ENCODE measurements at regions not wholly inside any gene's neighbourhood (a gene's known extent, or its start where the extent isn't known, plus 50 kb on each side); places are given as distances from the start of the nearest gene placed in this dataset.
"Not testable (repeated sequence)": the region's sequence is repeated elsewhere in the genome, so short reads cannot be mapped to it uniquely, and the experiment has no call there.

- H3K4me1 Mint-ChIP-seq: no peaks in the 10 kb centered on the region
- ChIA-PET POLR2A (no interaction called here), CTCF (no interaction called here)
- H3K36me3 Mint-ChIP-seq (ENCODE audit: low read depth): no peaks in the 10 kb centered on the region
- no peak overlapping the region for H3K4me3 Mint-ChIP-seq
- no peaks in the 10 kb centered on the region for H3K9me3 Mint-ChIP-seq
- H3K27me3 Mint-ChIP-seq: no peaks in the 10 kb centered on the region
- no peak for DNase-seq
- H3K27ac Mint-ChIP-seq: no peak overlapping the region
These were observed 335.8 kb upstream of the SFRP2 start for GRCh38 chr4:154124539-154125255.

DNA sequence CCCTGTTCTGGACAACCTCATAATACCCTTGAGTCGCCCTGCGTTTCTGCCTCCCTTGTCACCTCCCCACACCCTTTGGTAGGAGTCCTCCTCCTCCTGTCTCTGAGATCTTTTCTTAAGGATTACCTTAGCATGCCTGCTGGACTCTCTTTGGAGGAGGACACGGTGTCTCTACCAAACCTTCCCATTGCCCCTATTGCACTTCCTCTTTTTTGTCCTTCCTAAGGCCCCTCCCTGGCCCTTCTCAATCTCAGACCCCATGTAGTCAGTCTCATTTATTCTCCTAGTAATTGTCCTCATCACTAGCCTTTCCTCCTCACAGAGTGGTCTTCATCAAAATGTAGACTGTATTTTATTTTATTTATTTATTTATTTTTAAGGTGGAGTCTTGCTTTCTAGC, 335.0 kb upstream of the SFRP2 start:
- H3K4me3 Mint-ChIP-seq: no peak overlapping the region
- H3K27me3 Mint-ChIP-seq: no peaks in the 10 kb centered on the region
- no peak overlapping the region for H3K27ac Mint-ChIP-seq
- ChIA-PET POLR2A (no interaction called here), CTCF (no interaction called here)
- H3K4me1 Mint-ChIP-seq: no peaks in the 10 kb centered on the region
- no peak for DNase-seq
- no peaks in the 10 kb centered on the region for H3K36me3 Mint-ChIP-seq (ENCODE audit: low read depth)
- H3K9me3 Mint-ChIP-seq: no peaks in the 10 kb centered on the region

DNA sequence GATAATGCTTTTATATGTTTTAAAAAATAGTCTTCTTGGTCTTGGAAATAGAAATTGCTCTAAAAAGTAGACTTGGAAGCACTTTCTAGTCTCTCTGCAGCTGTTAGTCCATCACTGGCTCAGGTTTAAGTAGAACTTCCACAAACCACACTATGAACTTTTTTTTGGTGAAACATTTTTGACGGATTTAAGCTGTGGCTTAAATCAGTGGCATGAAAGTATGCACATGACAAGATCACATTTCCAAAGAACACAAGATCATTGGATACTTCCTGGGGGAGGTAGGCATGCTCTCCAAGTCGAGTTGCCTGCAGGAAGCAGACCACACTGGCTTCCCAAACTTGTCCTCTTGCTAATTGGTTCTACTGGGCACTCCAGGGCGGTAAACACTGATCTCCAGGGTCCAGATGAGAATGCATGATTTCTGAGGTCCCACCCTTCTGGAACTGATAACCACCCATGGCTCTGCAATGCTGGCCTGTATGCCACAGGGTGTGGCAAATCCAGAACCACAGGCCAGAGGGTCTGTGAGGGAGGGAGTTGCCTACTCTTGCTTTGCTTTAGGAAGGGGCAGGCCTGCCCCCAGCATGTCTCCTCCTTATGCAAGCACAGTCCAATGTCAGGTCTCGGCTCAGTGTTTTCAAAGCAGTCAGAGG, 331.9 kb upstream of the SFRP2 start:
- POLR2A ChIA-PET: no interaction called here
- H3K4me1 Mint-ChIP-seq: no peaks in the 10 kb centered on the region

DNA sequence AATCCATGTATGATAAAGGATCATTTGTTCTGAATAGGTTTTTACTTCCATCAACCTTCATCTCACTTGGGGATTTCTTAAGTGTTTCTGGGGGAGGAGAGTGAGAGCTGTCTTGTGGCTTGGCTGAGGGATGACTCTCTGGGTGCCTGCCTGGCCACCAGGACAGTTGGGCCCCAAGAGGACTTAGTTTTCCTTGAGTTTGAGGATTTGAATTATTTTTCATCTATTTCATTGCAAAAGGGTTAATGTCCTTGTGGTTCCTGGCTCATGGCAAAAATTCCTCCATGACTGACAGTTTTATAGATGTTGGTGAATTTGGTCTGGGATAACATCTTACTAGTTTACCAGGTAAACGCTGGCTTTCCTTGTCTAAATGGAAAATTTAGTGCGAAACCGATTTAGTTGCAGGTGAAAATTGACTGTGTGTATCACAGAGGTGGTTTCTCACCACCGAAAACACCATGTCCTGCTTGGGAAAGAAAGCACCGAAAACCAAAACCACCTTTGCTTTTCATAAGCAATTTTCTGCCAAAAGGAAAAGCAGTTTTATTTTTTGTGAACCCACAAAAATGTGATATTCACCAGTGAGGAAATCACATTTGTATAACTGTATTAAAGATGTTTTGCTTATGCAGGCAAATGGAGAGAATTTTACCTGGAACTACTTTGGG, 331.3 kb upstream of the SFRP2 start:
- Mint-ChIP-seq H3K27me3 (no peaks in the 10 kb centered on the region), H3K36me3 (ENCODE audit: low read depth) (no peaks in the 10 kb centered on the region), H3K9me3 (no peaks in the 10 kb centered on the region), H3K27ac (no peak overlapping the region), H3K4me3 (no peak overlapping the region), H3K4me1 (no peaks in the 10 kb centered on the region)
- CTCF ChIA-PET: no interaction called here
- POLR2A ChIA-PET: no interaction called here
- no peak for DNase-seq

More for the DNA sequence above, 331.9 kb upstream of the SFRP2 start:
- Mint-ChIP-seq H3K27me3 (no peaks in the 10 kb centered on the region), H3K9me3 (no peaks in the 10 kb centered on the region), H3K27ac (no peak overlapping the region), H3K36me3 (ENCODE audit: low read depth) (no peaks in the 10 kb centered on the region), H3K4me3 (no peak overlapping the region)
- CTCF ChIA-PET: no interaction called here
- no peak for DNase-seq

DNA sequence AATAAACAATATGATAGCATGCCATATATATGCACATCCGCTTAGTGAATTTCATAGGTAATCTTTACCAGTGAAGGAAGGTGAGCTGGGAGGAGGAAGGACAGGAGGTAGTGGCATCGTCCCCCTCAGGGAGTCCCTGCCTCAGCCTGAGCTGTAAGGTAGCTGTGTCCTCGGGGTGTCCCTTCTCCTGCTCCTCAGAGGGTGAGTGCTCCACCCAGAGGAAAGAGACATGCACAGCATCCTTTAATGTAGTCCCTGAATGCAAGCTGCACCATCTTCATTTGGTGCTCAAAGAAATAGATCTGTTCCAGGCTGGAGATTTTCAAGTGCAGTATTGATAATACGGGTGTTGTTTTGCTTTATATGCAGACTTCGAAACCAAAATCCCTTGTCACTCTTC, 330.4 kb upstream of the SFRP2 start:
- CTCF ChIA-PET: no interaction called here
- H3K4me3 Mint-ChIP-seq: no peak overlapping the region

DNA sequence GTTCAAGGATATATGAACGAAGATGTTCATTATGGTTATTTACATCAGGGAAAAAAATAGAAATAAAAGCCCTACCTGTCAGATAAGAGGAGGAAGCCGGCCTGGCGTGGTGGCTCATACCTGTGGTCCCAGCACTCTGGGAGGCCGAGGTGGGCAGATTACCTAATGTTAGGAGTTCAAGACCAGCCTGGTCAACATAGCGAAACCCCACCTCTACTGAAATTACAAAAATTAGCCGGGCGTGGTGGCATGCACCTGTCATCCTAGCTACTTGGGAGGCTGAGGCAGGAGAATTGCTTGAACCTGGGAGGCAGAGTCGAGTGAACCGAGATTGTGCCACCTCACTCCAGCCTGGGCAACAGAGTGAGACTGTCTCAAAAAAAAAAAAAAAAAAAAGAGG, 328.8 kb upstream of the SFRP2 start:
- H3K9me3 Mint-ChIP-seq; DNase-seq; H3K4me3 Mint-ChIP-seq; H3K27ac Mint-ChIP-seq; H3K36me3 Mint-ChIP-seq (ENCODE audit: low read depth); POLR2A ChIA-PET; H3K27me3 Mint-ChIP-seq; CTCF ChIA-PET; H3K4me1 Mint-ChIP-seq: not testable (repeated sequence)

More for the DNA sequence above, 330.4 kb upstream of the SFRP2 start:
- H3K4me1 Mint-ChIP-seq: no peaks in the 10 kb centered on the region
- POLR2A ChIA-PET: no interaction called here
- H3K27me3 Mint-ChIP-seq: no peaks in the 10 kb centered on the region
- H3K36me3 Mint-ChIP-seq (ENCODE audit: low read depth): no peaks in the 10 kb centered on the region
- DNase-seq: no peak
- no peak overlapping the region for H3K27ac Mint-ChIP-seq
- H3K9me3 Mint-ChIP-seq: no peaks in the 10 kb centered on the region

DNA sequence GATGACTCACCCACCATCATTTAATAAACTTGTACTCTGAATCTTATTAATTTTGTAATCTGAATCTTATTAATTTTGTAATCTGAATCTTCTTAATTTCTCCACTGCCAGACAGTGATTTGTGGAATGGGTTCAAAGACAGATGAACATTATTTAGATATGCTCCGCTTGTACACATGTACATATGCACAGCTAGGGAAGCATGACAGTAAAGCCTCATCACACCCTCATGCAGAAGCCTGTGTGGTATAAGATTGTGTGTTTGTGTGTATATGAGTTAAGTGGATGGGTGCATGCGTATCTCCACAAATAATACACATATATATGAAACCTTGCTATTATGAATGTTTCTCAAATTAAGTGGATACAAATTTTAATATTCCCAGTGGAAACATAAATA, 318.5 kb upstream of the SFRP2 start:
- H3K9me3 Mint-ChIP-seq: peaks cover 4% of the 10 kb centered on the region
- no peaks in the 10 kb centered on the region for H3K36me3 Mint-ChIP-seq (ENCODE audit: low read depth)
- CTCF ChIA-PET: no interaction called here
- no peaks in the 10 kb centered on the region for H3K4me1 Mint-ChIP-seq
- H3K4me3 Mint-ChIP-seq: no peak overlapping the region
- POLR2A ChIA-PET: no interaction called here
- DNase-seq: no peak
- no peaks in the 10 kb centered on the region for H3K27me3 Mint-ChIP-seq
- H3K27ac Mint-ChIP-seq: no peak overlapping the region

DNA sequence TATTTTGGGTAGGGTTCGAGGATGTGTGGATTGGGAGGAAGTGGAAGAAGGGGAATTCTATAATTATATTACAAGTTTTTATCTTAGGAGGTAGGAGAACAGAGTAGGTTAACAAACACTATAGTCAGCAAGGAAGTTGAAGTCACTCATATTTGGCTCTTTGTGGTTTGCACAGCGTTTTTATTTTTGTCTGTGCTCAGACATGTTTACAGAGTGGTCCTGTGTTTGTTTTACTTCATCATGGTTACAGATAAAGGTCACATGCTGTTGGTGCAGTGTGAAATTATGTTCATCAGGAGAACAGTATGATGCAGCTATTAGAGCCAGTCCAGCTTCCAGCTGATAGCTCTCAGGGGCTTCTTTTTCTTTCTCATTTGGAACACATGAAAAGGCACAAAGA, 299.9 kb upstream of the SFRP2 start:
- Mint-ChIP-seq H3K9me3 (no peaks in the 10 kb centered on the region), H3K27ac (no peak overlapping the region), H3K36me3 (ENCODE audit: low read depth) (no peaks in the 10 kb centered on the region), H3K27me3 (peaks cover 2% of the 10 kb centered on the region), H3K4me3 (no peak overlapping the region), H3K4me1 (no peaks in the 10 kb centered on the region)
- POLR2A ChIA-PET: no interaction called here
- no peak for DNase-seq
- CTCF ChIA-PET: no interaction called here

DNA sequence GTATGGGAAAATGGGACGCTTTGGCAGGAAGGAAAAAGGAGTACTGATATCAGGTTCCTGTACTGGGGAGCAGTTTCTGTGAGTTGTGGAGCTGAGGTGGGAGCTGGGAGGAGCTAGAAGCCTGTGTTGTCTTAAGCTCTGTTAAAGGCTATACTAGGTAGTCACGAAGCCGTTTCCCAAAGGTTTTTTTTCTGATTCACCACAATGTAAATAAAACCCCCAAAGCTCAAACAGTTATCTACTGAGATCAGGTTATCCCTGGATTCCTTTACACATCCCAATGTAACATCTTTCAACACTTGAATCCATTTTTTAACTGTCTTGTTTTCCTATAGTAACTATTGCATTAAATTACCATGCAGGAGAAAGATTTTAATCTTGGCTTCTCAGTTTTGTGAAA, 297.4 kb upstream of the SFRP2 start:
- ChIA-PET POLR2A (no interaction called here), CTCF (no interaction called here)
- Mint-ChIP-seq H3K4me3 (no peak overlapping the region), H3K27ac (no peak overlapping the region), H3K27me3 (peaks cover 2% of the 10 kb centered on the region), H3K36me3 (ENCODE audit: low read depth) (no peaks in the 10 kb centered on the region), H3K4me1 (no peaks in the 10 kb centered on the region), H3K9me3 (no peaks in the 10 kb centered on the region)
- no peak for DNase-seq

- H3K4me3 Mint-ChIP-seq: no peak overlapping the region
- no peak overlapping the region for H3K27ac Mint-ChIP-seq
- DNase-seq: no peak
- H3K4me1 Mint-ChIP-seq: no peaks in the 10 kb centered on the region
- H3K36me3 Mint-ChIP-seq (ENCODE audit: low read depth): no peaks in the 10 kb centered on the region
- H3K9me3 Mint-ChIP-seq: no peaks in the 10 kb centered on the region
- peaks cover 2% of the 10 kb centered on the region for H3K27me3 Mint-ChIP-seq
- ChIA-PET POLR2A (no interaction called here), CTCF (no interaction called here)
These were observed 296.0 kb upstream of the SFRP2 start for GRCh38 chr4:154084864-154085263.

DNA sequence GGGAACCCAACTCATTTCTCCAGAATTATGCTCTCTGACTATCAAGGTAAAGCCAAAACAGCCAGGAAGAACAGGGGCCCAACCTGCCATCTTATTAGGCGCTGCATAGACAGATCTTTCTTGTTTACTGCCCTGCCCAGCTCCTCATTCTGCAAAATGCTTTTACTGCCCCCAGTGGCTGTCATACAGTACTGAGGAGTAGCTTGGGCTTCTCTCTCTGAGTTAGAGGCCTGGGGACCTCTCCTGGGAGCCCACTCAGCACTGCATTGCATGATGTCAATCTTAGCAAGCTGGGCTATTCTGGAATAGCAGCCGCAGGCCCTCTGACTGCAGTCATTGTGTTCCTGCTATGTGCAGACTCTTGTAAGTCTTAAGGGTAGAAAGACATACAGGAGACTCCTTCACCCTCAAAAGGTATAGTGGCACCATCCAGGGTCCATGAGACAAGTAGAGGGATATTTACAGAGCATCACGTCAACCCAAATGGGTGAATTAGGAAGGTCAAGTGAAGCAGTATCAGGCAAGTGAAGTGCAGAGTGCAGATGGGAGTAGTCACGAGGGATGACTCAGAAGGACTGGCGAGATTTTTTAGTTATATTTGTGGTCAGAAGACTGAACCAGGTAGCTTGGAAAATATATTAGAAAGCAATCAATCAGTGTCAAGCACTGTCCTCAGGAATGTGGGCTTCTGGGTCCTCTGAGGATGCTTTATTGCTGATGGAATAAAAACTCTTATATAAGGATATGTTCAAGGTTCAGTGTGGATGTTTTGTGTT, 294.1 kb upstream of the SFRP2 start:
- H3K27me3 Mint-ChIP-seq: peaks cover 2% of the 10 kb centered on the region
- no peaks in the 10 kb centered on the region for H3K4me1 Mint-ChIP-seq
- CTCF ChIA-PET: interaction anchor here (1.5 kb wide), 1 partner anchor 297 kb away, joined by 7 read pairs; no protein-coding TSS in a partner anchor
- DNase-seq: no peak
- POLR2A ChIA-PET: no interaction called here
- no peak overlapping the region for H3K4me3 Mint-ChIP-seq
- no peaks in the 10 kb centered on the region for H3K36me3 Mint-ChIP-seq (ENCODE audit: low read depth)
- H3K9me3 Mint-ChIP-seq: no peaks in the 10 kb centered on the region
- no peak overlapping the region for H3K27ac Mint-ChIP-seq

DNA sequence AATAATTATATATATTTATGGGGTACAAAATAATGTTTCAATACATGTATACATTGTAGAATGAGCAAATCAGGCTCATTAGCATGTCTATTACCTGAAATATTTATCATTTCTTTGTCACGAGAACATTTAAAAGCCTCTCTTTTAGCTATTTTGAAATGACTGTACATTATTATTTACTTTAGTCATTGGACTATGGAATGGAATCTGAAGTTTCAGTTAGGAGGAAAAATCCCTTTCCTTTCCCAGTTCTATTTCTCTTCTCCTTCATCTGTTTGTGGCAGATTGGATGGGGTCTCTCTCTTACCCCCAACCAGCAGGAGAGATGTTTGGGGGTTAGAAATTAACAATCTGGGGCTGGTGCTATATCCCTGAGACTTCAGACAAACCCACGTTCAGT, 292.5 kb upstream of the SFRP2 start:
- Mint-ChIP-seq H3K27ac (no peak overlapping the region), H3K4me1 (no peaks in the 10 kb centered on the region), H3K4me3 (no peak overlapping the region), H3K27me3 (peaks cover 2% of the 10 kb centered on the region), H3K9me3 (no peaks in the 10 kb centered on the region), H3K36me3 (ENCODE audit: low read depth) (no peaks in the 10 kb centered on the region)
- ChIA-PET CTCF (no interaction called here), POLR2A (no interaction called here)
- no peak for DNase-seq

DNA sequence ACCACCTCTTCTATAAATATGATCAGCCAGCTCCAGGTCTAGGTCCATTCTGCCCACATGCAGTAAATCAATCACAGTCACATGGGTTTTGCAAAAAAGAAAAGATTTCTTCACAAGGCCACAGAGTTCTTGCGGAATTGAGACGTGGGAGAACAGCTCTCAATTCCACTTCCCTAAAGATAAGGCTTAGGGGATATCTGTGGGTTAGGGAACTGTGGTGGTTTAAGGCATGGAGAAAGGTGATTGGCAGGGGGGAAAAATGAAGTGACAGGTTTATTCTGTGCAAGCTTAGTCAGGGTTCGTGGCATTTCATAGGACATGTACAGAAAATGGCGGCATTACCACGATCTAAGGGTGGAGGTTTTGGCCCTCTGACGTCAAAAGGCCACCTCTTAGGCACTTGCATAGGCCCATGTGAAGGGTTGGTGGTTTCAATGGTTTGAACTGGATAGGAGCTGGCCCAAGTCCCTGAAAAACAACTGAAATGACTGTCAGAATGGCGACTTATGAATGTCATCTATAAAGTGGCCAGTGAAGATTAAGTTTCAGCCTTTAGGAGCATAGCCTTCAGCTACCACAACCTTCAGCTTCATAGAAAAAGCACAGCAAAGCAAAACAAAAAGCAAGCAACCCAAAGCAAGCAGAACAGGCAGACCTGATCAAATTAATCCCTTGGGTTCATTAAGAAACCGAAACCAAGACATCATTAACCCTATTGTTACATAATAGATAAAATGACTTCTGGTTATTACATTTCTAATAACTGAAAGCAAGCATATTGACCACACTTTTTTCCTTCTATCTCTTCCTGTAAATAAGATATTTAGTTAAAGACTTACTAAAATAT, 289.8 kb upstream of the SFRP2 start:
- Mint-ChIP-seq H3K27me3 (no peaks in the 10 kb centered on the region), H3K36me3 (ENCODE audit: low read depth) (no peaks in the 10 kb centered on the region), H3K9me3 (no peaks in the 10 kb centered on the region), H3K4me3 (no peak overlapping the region), H3K27ac (no peak overlapping the region), H3K4me1 (no peaks in the 10 kb centered on the region)
- ChIA-PET CTCF (no interaction called here), POLR2A (no interaction called here)
- DNase-seq: no peak

All from activated CD4-positive, alpha-beta memory T cell treated with anti-CD3 and anti-CD28 coated beads, Interleukin-2, amount 10 ng/mL, durations not matched to agents 7 days and 5 days (primary cell).